Ammon's horn (tissue), 1 donor: ENCODE measurements at regions not wholly inside any gene's neighbourhood (a gene's known extent, or its start where the extent isn't known, plus 50 kb on each side); places are given as distances from the start of the nearest gene placed in this dataset.
"Not testable (repeated sequence)": the region's sequence is repeated elsewhere in the genome, so short reads cannot be mapped to it uniquely, and the experiment has no call there.

Experiments
- DNase-seq: peaks from one replicate; pipeline ENCODE4 v3.0.0-alpha.2; 2016; ENCODE audit warnings: low spot score

- no peak for DNase-seq
Measured at GRCh38 chr7:43044511-43044910, 67.9 kb upstream of the HECW1 start.

- DNase-seq: no peak
Measured at GRCh38 chr7:43054052-43054722, 58.3 kb upstream of the HECW1 start.

- DNase-seq: no peak
Measured at GRCh38 chr7:43057141-43057540, 55.3 kb upstream of the HECW1 start.

- DNase-seq: no peak
Measured at GRCh38 chr7:43058271-43059066, 54.0 kb upstream of the HECW1 start.

- DNase-seq: not testable (repeated sequence)
Measured at GRCh38 chr7:43059067-43059600, 53.3 kb upstream of the HECW1 start.
